ENCODE measurements at regions not wholly inside any gene's neighbourhood (a gene's known extent, or its start where the extent isn't known, plus 50 kb on each side); places are given as distances from the start of the nearest gene placed in this dataset.

DNA sequence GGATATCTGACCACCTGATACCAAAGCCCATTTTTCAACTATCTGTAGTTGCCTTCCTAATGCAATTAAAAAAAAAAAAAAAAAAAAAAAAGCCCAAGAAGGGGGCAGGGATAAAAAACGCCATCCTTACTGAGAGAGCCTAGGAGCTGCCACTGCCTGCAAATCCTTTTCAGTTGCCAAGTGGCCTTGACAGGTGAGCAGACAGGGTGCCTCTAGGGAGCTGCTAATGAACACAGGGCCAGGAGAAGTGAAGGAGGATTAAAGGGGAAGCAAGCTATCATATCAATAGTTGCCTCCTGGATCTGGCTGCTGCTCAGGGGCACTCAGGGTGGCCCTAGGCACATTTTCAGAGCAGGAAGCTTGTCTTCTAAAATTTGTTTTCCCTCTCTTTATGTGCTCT lies 547.4 kb downstream of the TLE1 start:
- no peak for DNase-seq (ENCODE audit: extremely low read depth, low read depth, low spot score)

DNA sequence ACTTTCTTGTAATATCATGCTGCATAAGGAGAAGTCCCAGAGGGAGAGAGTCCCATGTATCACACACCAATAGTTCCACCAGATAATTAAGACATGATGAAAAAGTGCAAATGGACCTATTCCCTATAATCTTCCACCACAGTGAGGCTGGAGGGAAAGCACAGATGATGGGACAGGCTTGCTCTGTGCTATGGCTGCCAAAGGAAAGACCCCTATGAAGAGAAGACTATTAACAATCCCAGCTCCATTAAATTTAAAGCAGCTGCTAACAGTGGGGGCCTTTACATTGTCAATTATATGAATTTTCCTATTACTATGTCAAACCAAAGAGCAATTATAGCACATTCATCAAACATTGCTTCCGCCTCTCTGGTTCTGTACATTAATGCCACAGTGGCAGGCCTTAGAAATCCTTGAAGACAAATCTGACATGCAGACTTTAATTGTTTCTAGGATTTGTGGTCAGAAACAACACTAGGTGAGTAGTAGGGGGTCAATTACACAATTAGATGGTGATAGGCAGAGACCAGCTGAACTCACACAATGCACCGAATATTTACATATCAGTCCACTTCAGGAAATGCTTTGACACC lies 551.3 kb downstream of the TLE1 start:
- no peak for DNase-seq (ENCODE audit: extremely low read depth, low read depth, low spot score)

GRCh38 chr9:81132796-81133195 lies 556.6 kb downstream of the TLE1 start:
- no peak for DNase-seq (ENCODE audit: extremely low read depth, low read depth, low spot score)

- no peak for DNase-seq (ENCODE audit: extremely low read depth, low read depth, low spot score)
These were observed 557.0 kb downstream of the TLE1 start for GRCh38 chr9:81132318-81132717.

DNA sequence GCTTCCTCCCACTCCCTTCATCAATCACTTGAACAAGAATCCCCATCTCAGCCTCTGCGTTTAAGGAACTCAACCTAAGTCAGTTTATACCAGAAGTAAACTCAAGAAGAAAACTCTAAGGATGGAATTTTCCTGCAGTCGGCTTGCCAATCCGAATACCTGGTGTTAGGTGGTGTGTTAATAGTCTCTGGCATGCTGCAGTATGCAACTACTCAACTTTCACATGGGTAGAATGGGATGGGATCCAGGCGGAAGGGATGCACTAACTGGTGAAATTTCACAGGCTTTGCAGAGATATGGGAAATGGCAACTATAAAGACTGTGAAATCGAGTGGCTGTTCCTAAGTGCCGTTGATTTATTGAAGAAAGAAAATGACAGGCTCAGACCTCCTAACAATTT lies 560.6 kb downstream of the TLE1 start:
- DNase-seq (ENCODE audit: extremely low read depth, low read depth, low spot score) = no peak

GRCh38 chr9:81125446-81126092 lies 563.8 kb downstream of the TLE1 start:
- DNase-seq (ENCODE audit: extremely low read depth, low read depth, low spot score) = no peak

- no peak for DNase-seq (ENCODE audit: extremely low read depth, low read depth, low spot score)
These were observed 565.8 kb downstream of the TLE1 start for GRCh38 chr9:81123526-81123925.

- no peak for DNase-seq (ENCODE audit: extremely low read depth, low read depth, low spot score)
These were observed 566.6 kb downstream of the TLE1 start for GRCh38 chr9:81122749-81123148.

DNA sequence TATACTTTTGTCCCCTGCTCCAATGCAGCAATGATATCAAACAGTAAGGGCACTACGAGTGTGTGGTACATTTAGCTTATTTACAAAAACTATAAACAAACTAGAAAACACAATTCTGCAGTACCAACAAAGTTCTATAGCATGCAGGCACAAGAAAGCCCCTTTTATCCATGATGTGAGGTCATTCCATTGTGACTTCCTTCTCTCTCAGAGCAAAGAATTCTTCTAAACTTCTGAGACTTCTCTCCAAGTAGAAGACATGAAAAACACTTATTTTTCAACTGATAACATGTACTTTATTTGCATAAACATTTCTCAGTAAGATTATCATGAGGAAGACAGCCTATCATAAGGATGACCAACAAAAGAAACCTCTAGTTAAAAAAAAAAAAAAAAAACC lies 569.8 kb downstream of the TLE1 start:
- no peak for DNase-seq (ENCODE audit: extremely low read depth, low read depth, low spot score)

GRCh38 chr9:81118416-81118815 lies 570.9 kb downstream of the TLE1 start:
- no peak for DNase-seq (ENCODE audit: extremely low read depth, low read depth, low spot score)

DNA sequence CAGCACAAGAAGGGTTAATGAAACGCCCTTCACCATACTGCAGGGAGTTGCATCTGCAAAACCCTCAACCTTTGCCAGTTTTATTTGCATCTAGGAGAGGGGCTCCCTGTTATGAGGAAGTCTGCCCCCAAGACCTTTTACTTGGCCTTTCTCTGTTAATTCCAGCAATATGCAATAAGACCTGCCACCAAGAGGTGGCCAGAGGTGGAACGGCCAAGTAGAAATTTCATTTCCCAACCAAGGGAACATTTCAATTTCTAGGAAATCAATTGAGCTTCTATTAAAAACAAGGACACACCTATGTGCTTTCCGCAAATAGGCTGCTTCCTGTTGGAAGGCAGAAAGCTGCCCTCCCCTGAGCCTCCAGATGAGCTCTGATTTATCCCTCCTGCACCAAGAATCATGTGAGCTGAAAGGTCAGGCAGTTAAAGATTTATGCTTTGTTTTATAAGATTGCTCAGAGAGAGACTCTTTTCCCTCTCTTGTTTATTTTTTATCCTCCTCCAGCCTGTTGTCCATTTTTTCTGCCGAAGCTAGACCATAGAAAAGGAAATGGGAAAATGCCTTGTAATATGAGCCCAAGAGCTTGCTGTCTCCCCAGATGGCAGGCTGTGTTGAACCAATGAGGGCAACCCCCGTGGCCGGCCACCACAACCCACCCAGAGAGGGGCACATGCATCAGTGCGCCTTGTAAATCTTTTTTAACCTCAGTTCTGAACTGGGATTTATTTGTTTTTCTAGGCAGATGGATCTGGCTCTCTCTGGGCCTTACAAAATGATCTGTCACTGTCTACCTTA lies 572.8 kb downstream of the TLE1 start:
- DNase-seq (ENCODE audit: extremely low read depth, low read depth, low spot score) = no peak

DNA sequence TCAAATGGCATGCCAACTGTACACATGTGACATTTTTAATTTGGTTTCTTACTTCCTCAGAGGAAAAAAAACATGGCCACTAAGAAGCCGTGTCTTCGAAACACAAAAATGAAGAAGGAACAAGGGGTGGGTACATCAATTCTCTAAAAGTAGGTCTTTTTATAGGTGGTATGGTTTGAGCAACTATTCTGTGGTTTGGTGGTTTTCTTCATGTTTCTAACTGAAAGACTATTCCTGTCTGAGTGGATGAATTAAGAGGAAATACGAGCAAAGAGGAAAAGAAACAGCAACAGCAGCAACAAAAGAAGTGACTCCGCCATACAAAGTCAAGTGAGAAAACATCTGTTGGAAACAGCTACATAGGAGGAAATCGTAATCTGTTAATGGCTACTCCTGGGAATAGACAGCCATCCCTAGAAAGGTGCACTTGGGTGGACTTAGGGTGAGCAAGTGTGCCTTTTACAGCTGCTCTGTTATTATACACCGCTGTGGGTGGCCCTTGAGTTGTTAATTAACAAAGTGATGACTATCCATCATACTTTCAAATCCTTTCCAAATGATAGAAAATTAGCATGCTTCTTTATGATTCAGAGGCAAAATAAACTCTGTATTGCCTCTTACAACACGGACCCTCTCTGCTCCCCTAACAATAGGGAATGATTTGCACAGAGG lies 575.8 kb downstream of the TLE1 start:
- DNase-seq (ENCODE audit: extremely low read depth, low read depth, low spot score) = no peak

DNA sequence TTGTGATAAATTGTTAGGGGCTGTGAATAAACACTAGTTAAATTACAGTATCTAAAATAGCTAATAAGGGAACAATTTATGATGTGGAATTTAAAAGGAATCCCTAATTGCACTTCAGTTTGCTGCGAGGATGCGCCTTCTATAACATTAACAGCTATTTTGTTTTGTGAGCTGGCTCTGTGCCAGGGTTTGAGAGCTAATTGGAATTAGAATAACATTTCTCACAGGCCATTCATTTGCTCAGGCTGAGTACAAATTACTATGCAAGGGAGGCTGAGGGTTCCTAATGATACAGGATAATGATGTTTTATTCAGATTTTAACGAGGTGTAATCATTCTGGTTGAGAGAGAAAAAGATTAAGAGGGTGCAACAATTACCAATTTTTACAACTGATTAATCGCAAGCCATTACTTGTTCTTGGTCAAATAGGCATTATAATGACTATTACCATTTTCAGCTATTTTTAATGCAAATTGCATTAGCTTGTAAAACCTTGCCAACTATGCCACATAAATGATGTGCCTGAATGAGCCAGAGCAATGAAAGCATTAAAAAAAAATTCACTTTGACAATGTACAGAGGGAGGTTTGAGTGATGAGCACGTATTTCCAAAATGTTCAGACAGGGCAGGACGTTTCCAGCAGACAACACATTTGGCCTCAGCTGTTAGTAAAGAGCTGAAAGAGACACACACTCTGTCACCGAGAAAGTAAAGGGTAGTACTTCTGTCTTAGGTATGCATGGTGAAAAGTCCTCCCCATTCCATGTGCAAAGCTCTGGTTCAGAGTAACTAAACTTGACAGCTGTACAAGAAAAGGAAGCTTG lies 576.5 kb downstream of the TLE1 start:
- DNase-seq (ENCODE audit: extremely low read depth, low read depth, low spot score) = no peak

DNA sequence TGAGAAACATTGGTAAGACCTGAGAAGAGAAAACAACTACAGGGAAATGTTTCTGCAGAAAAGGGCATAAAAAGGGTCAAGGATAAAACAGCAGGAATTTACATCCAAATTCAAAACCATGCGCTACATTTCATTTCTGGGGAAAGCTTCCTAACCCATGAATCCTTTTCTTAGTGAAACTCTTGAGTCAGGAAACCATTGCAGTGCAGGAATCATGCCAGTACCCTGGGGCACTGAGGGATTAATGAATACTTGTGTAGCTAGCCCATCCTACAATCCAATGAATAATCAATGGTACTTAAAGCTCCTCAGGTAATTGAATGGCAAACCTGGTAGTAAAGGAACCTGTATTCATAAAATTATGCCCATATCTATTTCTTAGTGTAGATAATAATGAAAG lies 580.5 kb downstream of the TLE1 start:
- no peak for DNase-seq (ENCODE audit: extremely low read depth, low read depth, low spot score)

DNA sequence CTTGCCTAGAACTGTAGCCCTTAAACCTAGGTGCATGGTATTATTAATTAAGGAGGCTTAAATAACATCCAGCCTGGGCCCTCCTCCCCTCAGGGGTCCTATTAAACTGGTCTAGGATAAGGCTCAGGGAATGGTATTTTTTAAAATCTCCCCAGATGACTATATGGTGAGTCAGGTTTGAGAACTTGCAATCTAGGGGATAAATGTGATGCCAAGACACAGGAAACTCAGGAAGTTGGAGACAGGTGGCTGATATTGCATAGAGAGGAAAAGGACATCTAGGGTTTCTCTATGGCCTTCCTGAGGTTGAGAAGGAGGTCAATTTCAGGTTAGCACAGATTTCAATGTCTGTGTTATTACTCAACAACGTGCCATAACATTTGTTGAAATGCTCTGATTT lies 581.0 kb downstream of the TLE1 start:
- DNase-seq (ENCODE audit: extremely low read depth, low read depth, low spot score) = no peak

DNA sequence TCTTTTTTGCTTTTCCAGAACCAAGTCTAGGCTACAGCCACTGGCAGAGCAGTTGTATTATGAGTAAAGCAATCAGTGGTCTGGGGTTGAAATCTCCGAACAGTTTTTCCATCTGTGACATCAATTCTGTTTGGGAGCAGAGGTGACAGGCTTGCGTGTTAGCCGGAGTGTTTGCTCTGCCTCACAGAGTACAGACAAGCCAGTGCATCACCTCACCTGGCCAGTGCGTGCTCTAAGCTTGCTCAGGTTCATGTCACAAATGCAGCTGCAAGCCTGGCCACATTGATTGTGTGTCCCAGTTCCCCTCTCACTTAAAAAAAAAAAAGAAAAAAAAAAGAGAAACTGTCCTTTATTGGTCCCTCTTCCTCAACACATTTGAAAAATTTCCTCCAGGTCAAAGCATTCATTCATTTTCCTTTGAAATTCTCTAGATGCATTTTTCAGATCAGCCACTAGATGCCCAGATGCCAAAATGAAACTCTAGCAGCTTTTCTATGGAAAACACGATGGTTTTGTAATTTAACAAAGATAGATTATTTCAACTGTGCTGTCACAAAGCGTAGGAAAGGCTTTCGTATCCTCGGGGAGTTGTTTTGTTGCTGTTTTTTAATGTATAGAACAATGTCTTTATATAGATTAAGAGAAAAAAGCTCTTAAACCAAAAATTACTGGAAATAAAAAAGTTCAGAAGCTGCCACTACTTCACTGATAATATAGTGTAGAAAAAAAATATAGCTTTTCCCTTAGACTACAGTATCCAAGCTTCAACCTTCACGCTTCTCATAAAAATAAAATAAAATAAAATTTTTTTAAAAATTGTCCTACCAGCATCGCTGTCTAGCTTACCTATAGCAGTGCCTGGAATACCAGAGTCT lies 585.5 kb downstream of the TLE1 start:
- no peak for DNase-seq (ENCODE audit: extremely low read depth, low read depth, low spot score)

GRCh38 chr9:81097131-81097847 lies 592.1 kb downstream of the TLE1 start:
- DNase-seq (ENCODE audit: extremely low read depth, low read depth, low spot score) = no peak

- no peak for DNase-seq (ENCODE audit: extremely low read depth, low read depth, low spot score)
These were observed 592.7 kb downstream of the TLE1 start for GRCh38 chr9:81096625-81097024.

- DNase-seq (ENCODE audit: extremely low read depth, low read depth, low spot score) = no peak
These were observed 597.3 kb downstream of the TLE1 start for GRCh38 chr9:81092057-81092456.

All from glomerular endothelial cell (primary cell).